Kidney (tissue), 13 donors: ENCODE measurements at regions not wholly inside any gene's neighbourhood (a gene's known extent, or its start where the extent isn't known, plus 50 kb on each side); places are given as distances from the start of the nearest gene placed in this dataset.
A peak's percentile ranks its signal among the peaks of the same experiment; 100 is the strongest.

ENCODE experiments used
- DNase-seq, 5 donors: peaks; one replicate each; pipeline ENCODE4 v3.0.0-alpha.2; 2013 to 2020
- FAIRE-seq: peaks from 2 replicates; lab custom pipeline; 2012; peaks lifted over from hg19 to GRCh38; lab: Jason Lieb, UNC
- H3K27ac ChIP-seq, 2 donors: one replicate each; pipeline ENCODE4 v1.7.0; 2013; ENCODE audit warnings: low read depth in 2 of 2, low read length in 2 of 2, inconsistent platforms in 1 of 2
- H3K27me3 ChIP-seq: one replicate; pipeline ENCODE4 v1.7.1; 2013; ENCODE audit warnings: low read length, inconsistent platforms; ENCODE audit not compliant: control insufficient read depth, insufficient read depth
- H3K36me3 ChIP-seq, 3 donors: one replicate each; pipeline versions ENCODE4 v1.7.0 to v1.7.1; 2013; ENCODE audit warnings: low read length in 3 of 3, control low read depth in 1 of 3, inconsistent platforms in 1 of 3; ENCODE audit not compliant: insufficient read depth in 3 of 3, control insufficient read depth in 2 of 3
- H3K4me1 ChIP-seq, 3 donors: one replicate each; pipeline versions ENCODE4 v1.7.0 to v1.7.1; 2013; ENCODE audit warnings: low read length in 3 of 3, inconsistent platforms in 1 of 3, low read depth in 1 of 3; ENCODE audit not compliant: control insufficient read depth in 2 of 3, insufficient read depth in 2 of 3
- H3K4me3 ChIP-seq, 3 donors: one replicate each; pipeline versions ENCODE4 v1.7.0 to v1.8.1; 2013; ENCODE audit warnings: low read length in 3 of 3, control low read depth in 1 of 3, inconsistent platforms in 1 of 3
- H3K9ac ChIP-seq, 3 donors: one replicate each; pipeline versions ENCODE4 v1.7.0 to v1.7.1; 2013; ENCODE audit warnings: low read length in 3 of 3, control low read depth in 1 of 3, inconsistent platforms in 1 of 3
- H3K9me3 ChIP-seq, 3 donors: one replicate each; pipeline versions ENCODE4 v1.7.0 to v1.7.1; 2013; ENCODE audit warnings: low read length in 3 of 3, control low read depth in 1 of 3, inconsistent platforms in 1 of 3; ENCODE audit not compliant: control insufficient read depth in 2 of 3, insufficient read depth in 1 of 3
- intact Hi-C: fragments of 100-400 bp; cut with DNase I; formaldehyde crosslinking; loops from one replicate; pipeline ENCODE4 v1.11.1; 2022
- TF ChIP-seq, protein P1 (sequence below): IDR thresholded peaks from 3 replicates; pipeline ENCODE4 v1.5.1; 2012; ENCODE audit warnings: mild to moderate bottlenecking, moderate library complexity, borderline replicate concordance; ENCODE audit not compliant: insufficient read depth; ENCODE audit errors: extremely low read depth
- donor health status: control.
- donor health status: control.
- donor health status: control.
- donor health status: control.
- donor health status: control.
- donor health status: DM: yes; HTN: yes; CAD: no.
- donor health status: Normal renal cell carcinoma (clear cell type).

DNA sequence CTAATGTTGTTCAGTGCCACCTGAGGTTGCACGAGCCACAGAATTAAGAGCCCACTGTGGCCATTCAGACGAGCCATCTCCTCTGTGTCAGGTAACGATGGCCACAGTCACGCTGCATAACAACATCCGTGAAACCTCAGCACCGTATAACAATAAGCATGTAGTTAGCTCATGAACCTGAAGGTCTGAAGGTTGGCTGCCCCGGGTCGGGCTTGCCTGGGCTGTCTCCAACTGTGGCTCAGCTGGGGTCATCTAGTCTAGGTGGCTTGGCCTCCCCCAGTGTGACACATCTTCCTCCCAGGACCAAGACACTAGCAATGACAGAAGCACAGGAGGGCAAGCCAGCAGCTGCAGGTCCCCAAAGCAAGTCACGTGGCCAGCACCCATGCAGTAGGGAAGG lies 258.0 kb downstream of the GLI2 start:
- Histone ChIP-seq H3K4me3 (no peak overlapping the region), H3K9me3 (no peaks in the 10 kb centered on the region), H3K4me1 (no peaks in the 10 kb centered on the region), H3K27me3 (no peaks in the 10 kb centered on the region), H3K9ac (no peak overlapping the region), H3K36me3 (no peaks in the 10 kb centered on the region), H3K27ac (no peak overlapping the region)
- intact Hi-C loops, result no loop called here
- no peak for FAIRE-seq
- peak in 1 of 5 donors; percentile 4 for DNase-seq
- TF ChIP-seq, protein P1, sequence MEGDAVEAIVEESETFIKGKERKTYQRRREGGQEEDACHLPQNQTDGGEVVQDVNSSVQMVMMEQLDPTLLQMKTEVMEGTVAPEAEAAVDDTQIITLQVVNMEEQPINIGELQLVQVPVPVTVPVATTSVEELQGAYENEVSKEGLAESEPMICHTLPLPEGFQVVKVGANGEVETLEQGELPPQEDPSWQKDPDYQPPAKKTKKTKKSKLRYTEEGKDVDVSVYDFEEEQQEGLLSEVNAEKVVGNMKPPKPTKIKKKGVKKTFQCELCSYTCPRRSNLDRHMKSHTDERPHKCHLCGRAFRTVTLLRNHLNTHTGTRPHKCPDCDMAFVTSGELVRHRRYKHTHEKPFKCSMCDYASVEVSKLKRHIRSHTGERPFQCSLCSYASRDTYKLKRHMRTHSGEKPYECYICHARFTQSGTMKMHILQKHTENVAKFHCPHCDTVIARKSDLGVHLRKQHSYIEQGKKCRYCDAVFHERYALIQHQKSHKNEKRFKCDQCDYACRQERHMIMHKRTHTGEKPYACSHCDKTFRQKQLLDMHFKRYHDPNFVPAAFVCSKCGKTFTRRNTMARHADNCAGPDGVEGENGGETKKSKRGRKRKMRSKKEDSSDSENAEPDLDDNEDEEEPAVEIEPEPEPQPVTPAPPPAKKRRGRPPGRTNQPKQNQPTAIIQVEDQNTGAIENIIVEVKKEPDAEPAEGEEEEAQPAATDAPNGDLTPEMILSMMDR, result no peak

- intact Hi-C loops, result no loop called here
- Histone ChIP-seq H3K27ac (no peak overlapping the region), H3K4me1 (no peaks in the 10 kb centered on the region), H3K4me3 (no peak overlapping the region), H3K27me3 (no peaks in the 10 kb centered on the region), H3K36me3 (no peaks in the 10 kb centered on the region), H3K9ac (no peak overlapping the region), H3K9me3 (no peaks in the 10 kb centered on the region)
- FAIRE-seq, result no peak
- DNase-seq, result no peak
- TF ChIP-seq, protein P1, result no peak
Observed at GRCh38 chr2:120994301-120994995, 258.8 kb downstream of the GLI2 start.

- Histone ChIP-seq H3K36me3 (no peaks in the 10 kb centered on the region), H3K9ac (no peak overlapping the region), H3K4me3 (no peak overlapping the region), H3K4me1 (no peaks in the 10 kb centered on the region), H3K9me3 (no peaks in the 10 kb centered on the region), H3K27ac (no peak overlapping the region), H3K27me3 (no peaks in the 10 kb centered on the region)
- DNase-seq, result peak in 1 of 5 donors; percentile 2
- TF ChIP-seq, protein P1, result no peak
- intact Hi-C loops, result no loop called here
- no peak for FAIRE-seq
Observed at GRCh38 chr2:120995152-120995551, 259.5 kb downstream of the GLI2 start.
